ENCODE measurements at regions not wholly inside any gene's neighbourhood (a gene's known extent, or its start where the extent isn't known, plus 50 kb on each side); places are given as distances from the start of the nearest gene placed in this dataset.

GRCh38 chr3:117681619-117682018, 972.0 kb downstream of the TUSC7 start:
- H3K36me3 ChIP-seq (ENCODE audit: control insufficient read depth, insufficient read depth, low read length), result no peaks in the 10 kb centered on the region
- intact Hi-C loops (cut with micrococcal nuclease) (no loop called here), in situ Hi-C loops (cut with MboI) (no loop called here)
- H3K27ac ChIP-seq (ENCODE audit: extremely low read depth, low read depth, low read length), result no peak overlapping the region
- TF ChIP-seq CHD1 (IDR thresholded peaks at IDR 0.05; ENCODE audit: low read length) (no peak), ZSCAN29 (IDR thresholded peaks at IDR 0.05) (no peak), ZNF174 (CRISPR knock-in tag; IDR thresholded peaks at IDR 0.05) (no peak), ZFX (CRISPR knock-in tag; IDR thresholded peaks at IDR 0.05) (no peak), C11orf30 (IDR thresholded peaks at IDR 0.05; ENCODE audit: low read depth) (no peak), ZNF695 (CRISPR knock-in tag; IDR thresholded peaks at IDR 0.05) (no peak), STAG1 (CRISPR knock-in tag; IDR thresholded peaks at IDR 0.05; ENCODE audit: borderline replicate concordance) (no peak)
- no peaks in the 10 kb centered on the region for H4K20me1 ChIP-seq (replicated peaks; ENCODE audit: control insufficient read depth, insufficient read depth, low read length)
- no peak overlapping the region for H3K4me3 ChIP-seq
- ChIA-PET POLR2A (no interaction called here), CTCF (ENCODE audit: low intra/inter-chr PET ratio) (no interaction called here)
- no peaks in the 10 kb centered on the region for H3K79me2 ChIP-seq (ENCODE audit: control insufficient read depth, insufficient read depth, low read length)
- H3K9me3 ChIP-seq (replicated peaks; ENCODE audit: control insufficient read depth, insufficient read depth, low read depth, low read length), result no peaks in the 10 kb centered on the region
- H3K27me3 ChIP-seq (ENCODE audit: control insufficient read depth in 2 of 2, insufficient read depth in 2 of 2, low read length in 2 of 2), result no peaks in the 10 kb centered on the region
- no peaks in the 10 kb centered on the region for H3K9me1 ChIP-seq (ENCODE audit: control insufficient read depth, insufficient read depth, low read length)
- no peak overlapping the region for H2AFZ ChIP-seq (ENCODE audit: low read depth, low read length)
- FAIRE-seq (no peak), ATAC-seq (no peak), DNase-seq (ENCODE audit: extremely low read depth in 1 of 4, low spot score in 3 of 4) (no peak)
- no peaks in the 10 kb centered on the region for H3K4me1 ChIP-seq (replicated peaks in 1 of 2; ENCODE audit: control insufficient read depth in 2 of 2, insufficient read depth in 2 of 2, low read length in 2 of 2)
- no peak overlapping the region for H3K4me2 ChIP-seq (ENCODE audit: insufficient read depth, low read length)
- no peak overlapping the region for H3K9ac ChIP-seq (ENCODE audit: insufficient read depth in 1 of 2, low read depth in 2 of 2, low read length in 2 of 2)
- BruUV-seq (replicated peaks), result no TSS peak
- WGBS (ENCODE audit: insufficient coverage, low coverage, missing lambda C conversion rate), result 7% methylated on average over 2 of the region's 2 CpGs

DNA sequence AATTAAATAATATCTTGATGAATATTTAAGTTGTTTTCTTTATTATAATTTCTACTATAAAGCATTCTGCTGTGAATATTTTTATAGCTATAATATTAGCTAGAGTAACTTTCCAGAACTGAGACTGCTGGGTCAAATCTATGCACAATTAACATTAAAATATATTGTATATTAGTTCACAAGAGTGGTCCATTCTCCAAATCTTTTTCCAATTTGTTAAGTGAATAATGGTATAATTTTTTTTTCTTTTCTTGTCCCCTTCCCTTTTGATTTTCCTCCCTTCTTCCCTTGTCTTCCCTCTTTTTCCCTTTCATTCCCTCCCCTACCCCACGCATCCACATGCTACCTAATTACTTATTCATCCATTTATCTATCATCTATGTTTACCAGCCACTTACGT, 977.5 kb downstream of the TUSC7 start:
- Histone ChIP-seq H3K36me3 (ENCODE audit: control insufficient read depth, insufficient read depth, low read length) (no peaks in the 10 kb centered on the region), H3K27me3 (ENCODE audit: control insufficient read depth in 2 of 2, insufficient read depth in 2 of 2, low read length in 2 of 2) (no peaks in the 10 kb centered on the region), H3K79me2 (ENCODE audit: control insufficient read depth, insufficient read depth, low read length) (no peaks in the 10 kb centered on the region), H3K4me3 (no peak overlapping the region), H3K9me1 (ENCODE audit: control insufficient read depth, insufficient read depth, low read length) (no peaks in the 10 kb centered on the region), H2AFZ (ENCODE audit: low read depth, low read length) (no peak overlapping the region), H3K9me3 (replicated peaks; ENCODE audit: control insufficient read depth, insufficient read depth, low read depth, low read length) (no peaks in the 10 kb centered on the region), H3K27ac (ENCODE audit: extremely low read depth, low read depth, low read length) (no peak overlapping the region), H3K4me2 (ENCODE audit: insufficient read depth, low read length) (no peak overlapping the region), H4K20me1 (replicated peaks; ENCODE audit: control insufficient read depth, insufficient read depth, low read length) (no peaks in the 10 kb centered on the region), H3K4me1 (replicated peaks in 1 of 2; ENCODE audit: control insufficient read depth in 2 of 2, insufficient read depth in 2 of 2, low read length in 2 of 2) (no peaks in the 10 kb centered on the region), H3K9ac (ENCODE audit: insufficient read depth in 1 of 2, low read depth in 2 of 2, low read length in 2 of 2) (no peak overlapping the region)
- BruUV-seq (replicated peaks), result no TSS peak
- no peak for FAIRE-seq
- POLR2A ChIA-PET, result no interaction called here
- DNase-seq (ENCODE audit: extremely low read depth in 1 of 4, low spot score in 3 of 4), result no peak
- 0% methylated on average over 1 of the region's 2 CpGs for WGBS (ENCODE audit: insufficient coverage, low coverage, missing lambda C conversion rate)
- TF ChIP-seq POLR2AphosphoS2 (IDR thresholded peaks at IDR 0.05; ENCODE audit: low read length), result no peak
- TF ChIP-seq GTF2A2 (tag; IDR thresholded peaks at IDR 0.05), result no peak
- no peak for TF ChIP-seq RBFOX2 (IDR thresholded peaks at IDR 0.05; ENCODE audit: low read depth, low read length)
- no peak for TF ChIP-seq PPARD (CRISPR knock-in tag; IDR thresholded peaks at IDR 0.05)
- TF ChIP-seq HMGN3 (IDR thresholded peaks at IDR 0.05; ENCODE audit: borderline replicate concordance, extremely low read depth, insufficient read length, low read depth, low read length), result no peak
- no peak for TF ChIP-seq ZNF174 (CRISPR knock-in tag; IDR thresholded peaks at IDR 0.05)
- no peak for TF ChIP-seq DIDO1 (tag; IDR thresholded peaks at IDR 0.05; ENCODE audit: low read depth)
- no peak for TF ChIP-seq SUPT5H (IDR thresholded peaks at IDR 0.05)
- TF ChIP-seq CUX1 (CRISPR knock-in tag; IDR thresholded peaks at IDR 0.05), result no peak
- in situ Hi-C loops (cut with MboI), result no loop called here
- intact Hi-C loops (cut with micrococcal nuclease), result no loop called here
- ATAC-seq, result no peak
- CTCF ChIA-PET (ENCODE audit: low intra/inter-chr PET ratio), result no interaction called here

All from K562 (cell line).